ENCODE measurements at regions not wholly inside any gene's neighbourhood (a gene's known extent, or its start where the extent isn't known, plus 50 kb on each side); places are given as distances from the start of the nearest gene placed in this dataset.
A peak's percentile ranks its signal among the peaks of the same experiment; 100 is the strongest.

DNA sequence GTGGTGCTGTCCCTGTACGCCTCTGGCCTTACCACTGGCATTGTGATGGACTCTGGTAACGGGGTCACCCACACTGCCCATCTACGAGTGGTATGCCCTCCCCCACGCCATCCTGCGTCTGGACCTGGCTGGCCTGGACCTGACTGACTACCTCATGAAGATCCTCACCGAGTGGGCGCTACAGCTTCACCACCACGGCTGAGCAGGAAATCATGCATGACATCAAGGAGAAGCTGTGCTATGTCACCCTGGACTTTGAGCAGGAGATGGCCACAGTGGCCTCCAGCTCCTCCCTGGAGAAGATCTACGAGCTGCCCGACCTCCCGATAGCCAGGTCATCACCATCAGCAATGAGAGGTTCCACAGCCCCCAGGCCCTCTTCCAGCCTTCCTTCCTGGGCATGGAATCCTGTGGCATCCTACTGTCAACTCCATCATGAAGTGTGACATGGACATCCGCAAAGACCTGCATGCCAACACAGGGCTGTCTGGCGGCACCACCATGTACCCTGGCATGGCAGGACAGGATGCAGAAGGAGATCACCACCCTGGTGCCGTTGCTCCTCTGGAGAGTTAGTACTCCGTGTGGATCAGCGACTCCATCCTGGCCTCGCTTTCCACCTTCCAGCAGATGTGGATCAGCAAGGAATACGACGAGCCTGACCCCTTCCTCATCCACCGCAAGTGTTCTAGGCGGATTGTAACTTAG is 434.2 kb upstream of the RGMB start:
- peak overlapping the region; percentile 51 for H2AK9ac ChIP-seq (replicated peaks; ENCODE audit: low read depth, low read length, poor library complexity)
- no TSS peak for BruUV-seq (replicated peaks)
- intact Hi-C loops (cut with micrococcal nuclease) (no loop called here), dilution Hi-C loops (cut with HindIII; ENCODE audit: low sequenced_read_pairs, unreplicated experiment) (no loop called here), in situ Hi-C loops (cut with MboI; ENCODE audit: low sequenced_read_pairs) (no loop called here)
- H3K4me2 ChIP-seq (ENCODE audit: low read depth, low read length): no peak overlapping the region
- H3K27ac ChIP-seq (ENCODE audit: insufficient read depth, low read length): no peak overlapping the region; the same call in 1 of the 2 replicates
- peak overlapping the region; percentile 20; the same call in 1 of the 2 replicates for H4K5ac ChIP-seq (ENCODE audit: low read depth, low read length)
- no peaks in the 10 kb centered on the region for H3K36me3 ChIP-seq (ENCODE audit: control insufficient read depth, insufficient read depth, low read length)
- peak overlapping the region; percentile 69 for H2BK5ac ChIP-seq (ENCODE audit: low read depth, low read length, poor library complexity, severe bottlenecking)
- no peak overlapping the region for H3K56ac ChIP-seq (ENCODE audit: extremely low read depth, insufficient read depth, low read length)
- no peaks in the 10 kb centered on the region; a peak in 1 of 4 replicates for H3K79me1 ChIP-seq (ENCODE audit: low read depth in 1 of 2, low read length in 2 of 2)
- ChIA-PET CTCF (no interaction called here), POLR2A (ENCODE audit: unreplicated experiment) (no interaction called here)
- H4K8ac ChIP-seq (ENCODE audit: low read depth in 2 of 2, low read length in 2 of 2): peak overlapping the region; percentile 68 to 70; a peak in 3 of 4 replicates
- no peak overlapping the region for H3K23ac ChIP-seq (ENCODE audit: low read depth, low read length)
- H3K4ac ChIP-seq (ENCODE audit: low read depth, low read length): peak overlapping the region; percentile 77
- peak overlapping the region; percentile 89; the same call in 1 of the 2 replicates for H2BK120ac ChIP-seq (ENCODE audit: low read depth, low read length)
- peak overlapping the region; percentile 85 for H2BK15ac ChIP-seq (ENCODE audit: low read depth, low read length)
- H3K4me3 ChIP-seq (ENCODE audit: insufficient read depth, low read depth, low read length): no peak overlapping the region
- DNase-seq (no peak), ATAC-seq (ENCODE audit: low read depth) (no peak)
- H2BK20ac ChIP-seq (ENCODE audit: low read depth, low read length): peak overlapping the region; percentile 89
- no peaks in the 10 kb centered on the region for H3K9me3 ChIP-seq (ENCODE audit: control insufficient read depth, insufficient read depth, low read length)
- no peaks in the 10 kb centered on the region for H3K27me3 ChIP-seq (ENCODE audit: control insufficient read depth, insufficient read depth, low read length)
- H2AFZ ChIP-seq (replicated peaks; ENCODE audit: low read length, poor library complexity): no peak overlapping the region
- H3K9ac ChIP-seq (ENCODE audit: low read depth, low read length): no peak overlapping the region
- peak overlapping the region; percentile 11; the same call in 1 of the 2 replicates for H3K18ac ChIP-seq (ENCODE audit: low read depth, low read length)
- H4K20me1 ChIP-seq (ENCODE audit: insufficient read depth, low read length): no peaks in the 10 kb centered on the region
- H3K4me1 ChIP-seq (ENCODE audit: control insufficient read depth, insufficient read depth, low read length): peaks cover 7% of the 10 kb centered on the region
- H3K9me1 ChIP-seq (ENCODE audit: insufficient read depth, low read length): no peaks in the 10 kb centered on the region; the same call in 1 of the 2 replicates
- H3K14ac ChIP-seq (replicated peaks; ENCODE audit: low read depth, low read length): peak overlapping the region; percentile 52; the same call in 1 of the 2 replicates
- peak overlapping the region; percentile 89 for H2AK5ac ChIP-seq (ENCODE audit: low read depth, low read length)
- peak overlapping the region; percentile 70; the same call in 1 of the 2 replicates for H4K91ac ChIP-seq (ENCODE audit: insufficient read depth, low read depth, low read length)
- 99% methylated on average over 11 of the region's 21 CpGs; no CpG with 5 or more reads in 1 of the 2 experiments for WGBS, 2 experiments (ENCODE audit: extremely low coverage in 2 of 2, insufficient read length in 1 of 2)
- no peak for TF ChIP-seq CEBPB (IDR thresholded peaks at IDR 0.05; ENCODE audit: low read depth, low read length)
- no peak for TF ChIP-seq NFE2L2 (IDR thresholded peaks at IDR 0.05; ENCODE audit: low read depth, low read length)
- no peak for TF ChIP-seq MXI1 (IDR thresholded peaks at IDR 0.05; ENCODE audit: borderline replicate concordance, low read depth, low read length)
- TF ChIP-seq BHLHE40 (IDR thresholded peaks at IDR 0.05; ENCODE audit: low read depth, low read length): no peak
- TF ChIP-seq, protein P1, sequence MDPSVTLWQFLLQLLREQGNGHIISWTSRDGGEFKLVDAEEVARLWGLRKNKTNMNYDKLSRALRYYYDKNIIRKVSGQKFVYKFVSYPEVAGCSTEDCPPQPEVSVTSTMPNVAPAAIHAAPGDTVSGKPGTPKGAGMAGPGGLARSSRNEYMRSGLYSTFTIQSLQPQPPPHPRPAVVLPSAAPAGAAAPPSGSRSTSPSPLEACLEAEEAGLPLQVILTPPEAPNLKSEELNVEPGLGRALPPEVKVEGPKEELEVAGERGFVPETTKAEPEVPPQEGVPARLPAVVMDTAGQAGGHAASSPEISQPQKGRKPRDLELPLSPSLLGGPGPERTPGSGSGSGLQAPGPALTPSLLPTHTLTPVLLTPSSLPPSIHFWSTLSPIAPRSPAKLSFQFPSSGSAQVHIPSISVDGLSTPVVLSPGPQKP (IDR thresholded peaks at IDR 0.05; ENCODE audit: borderline replicate concordance, low read depth, low read length): no peak
- TF ChIP-seq RCOR1 (IDR thresholded peaks at IDR 0.05; ENCODE audit: insufficient replicate concordance, low read length): no peak
- TF ChIP-seq, protein P2, sequence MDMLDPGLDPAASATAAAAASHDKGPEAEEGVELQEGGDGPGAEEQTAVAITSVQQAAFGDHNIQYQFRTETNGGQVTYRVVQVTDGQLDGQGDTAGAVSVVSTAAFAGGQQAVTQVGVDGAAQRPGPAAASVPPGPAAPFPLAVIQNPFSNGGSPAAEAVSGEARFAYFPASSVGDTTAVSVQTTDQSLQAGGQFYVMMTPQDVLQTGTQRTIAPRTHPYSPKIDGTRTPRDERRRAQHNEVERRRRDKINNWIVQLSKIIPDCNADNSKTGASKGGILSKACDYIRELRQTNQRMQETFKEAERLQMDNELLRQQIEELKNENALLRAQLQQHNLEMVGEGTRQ (IDR thresholded peaks at IDR 0.05; ENCODE audit: low read depth, low read length): no peak
- TF ChIP-seq RFX5 (IDR thresholded peaks at IDR 0.05; ENCODE audit: low read depth, low read length): no peak
- TF ChIP-seq, protein P3, sequence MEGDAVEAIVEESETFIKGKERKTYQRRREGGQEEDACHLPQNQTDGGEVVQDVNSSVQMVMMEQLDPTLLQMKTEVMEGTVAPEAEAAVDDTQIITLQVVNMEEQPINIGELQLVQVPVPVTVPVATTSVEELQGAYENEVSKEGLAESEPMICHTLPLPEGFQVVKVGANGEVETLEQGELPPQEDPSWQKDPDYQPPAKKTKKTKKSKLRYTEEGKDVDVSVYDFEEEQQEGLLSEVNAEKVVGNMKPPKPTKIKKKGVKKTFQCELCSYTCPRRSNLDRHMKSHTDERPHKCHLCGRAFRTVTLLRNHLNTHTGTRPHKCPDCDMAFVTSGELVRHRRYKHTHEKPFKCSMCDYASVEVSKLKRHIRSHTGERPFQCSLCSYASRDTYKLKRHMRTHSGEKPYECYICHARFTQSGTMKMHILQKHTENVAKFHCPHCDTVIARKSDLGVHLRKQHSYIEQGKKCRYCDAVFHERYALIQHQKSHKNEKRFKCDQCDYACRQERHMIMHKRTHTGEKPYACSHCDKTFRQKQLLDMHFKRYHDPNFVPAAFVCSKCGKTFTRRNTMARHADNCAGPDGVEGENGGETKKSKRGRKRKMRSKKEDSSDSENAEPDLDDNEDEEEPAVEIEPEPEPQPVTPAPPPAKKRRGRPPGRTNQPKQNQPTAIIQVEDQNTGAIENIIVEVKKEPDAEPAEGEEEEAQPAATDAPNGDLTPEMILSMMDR (conservative IDR thresholded peaks at IDR 0.05; ENCODE audit: low read depth, low read length): no peak
- TF ChIP-seq MAZ (IDR thresholded peaks at IDR 0.05; ENCODE audit: borderline replicate concordance, low read depth, low read length): no peak
- no peak for TF ChIP-seq RAD21 (IDR thresholded peaks at IDR 0.05; ENCODE audit: low read length)
- no peak for TF ChIP-seq FOS (IDR thresholded peaks at IDR 0.05; ENCODE audit: low read depth, low read length)
- TF ChIP-seq CHD1 (IDR thresholded peaks at IDR 0.05; ENCODE audit: low read depth, low read length): no peak
- no peak for TF ChIP-seq MAFK (IDR thresholded peaks at IDR 0.05; ENCODE audit: low read depth, low read length)
- no peak for TF ChIP-seq POLR2A (IDR thresholded peaks at IDR 0.05; ENCODE audit: low read depth, low read length)
